ENCODE measurements at regions not wholly inside any gene's neighbourhood (a gene's known extent, or its start where the extent isn't known, plus 50 kb on each side); places are given as distances from the start of the nearest gene placed in this dataset.

DNA sequence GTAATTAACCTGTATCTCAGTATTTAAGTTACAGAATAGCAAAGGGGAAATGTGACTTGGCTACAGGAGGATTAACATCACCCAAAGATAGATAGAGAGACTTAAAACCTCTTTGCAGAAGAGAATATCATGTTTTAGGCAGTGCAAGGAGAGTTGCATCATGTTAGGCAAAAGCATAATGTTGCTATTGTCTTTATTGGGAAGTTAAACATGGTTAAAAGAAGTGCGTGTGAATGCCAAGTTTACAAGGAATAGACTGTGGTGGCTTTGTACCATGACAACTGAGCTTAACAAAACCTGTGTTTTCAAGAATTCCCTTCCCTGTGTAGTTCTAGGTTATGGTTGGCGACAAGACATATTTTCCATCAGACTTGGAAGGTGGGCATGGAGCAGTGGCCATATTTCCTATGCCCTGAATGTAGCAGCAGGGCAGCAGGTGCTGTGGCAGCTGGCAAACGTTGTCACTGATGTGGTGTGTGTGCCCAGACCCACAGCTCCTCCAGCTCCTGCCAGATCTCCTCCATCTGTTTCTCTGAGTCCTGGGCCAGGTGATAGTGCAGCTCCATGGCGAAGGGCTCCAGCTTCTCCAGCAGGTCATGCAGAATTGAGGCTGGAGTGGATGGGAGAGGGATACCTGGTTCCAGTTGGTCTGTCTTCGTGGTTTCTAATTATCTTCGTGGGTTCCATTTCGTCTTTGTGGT lies 163.3 kb downstream of the QRSL1 start:
- no peak for DNase-seq
- Histone ChIP-seq H3K4me3 (no peak overlapping the region), H3K36me3 (ENCODE audit: low read depth, missing control alignments) (no peaks in the 10 kb centered on the region), H3K9me3 (no peaks in the 10 kb centered on the region), H3K27ac (no peak overlapping the region), H3K4me1 (no peaks in the 10 kb centered on the region), H3K27me3 (no peaks in the 10 kb centered on the region)
- 88 to 91% methylated on average over 6 to 7 of the region's 7 CpGs for WGBS, 2 donors
- intact Hi-C loops (cut with DNase I; ENCODE audit: low total_unique reads) = no loop called here
- TF ChIP-seq POLR2A (IDR thresholded peaks at IDR 0.05) = no peak
- TF ChIP-seq, protein P1, sequence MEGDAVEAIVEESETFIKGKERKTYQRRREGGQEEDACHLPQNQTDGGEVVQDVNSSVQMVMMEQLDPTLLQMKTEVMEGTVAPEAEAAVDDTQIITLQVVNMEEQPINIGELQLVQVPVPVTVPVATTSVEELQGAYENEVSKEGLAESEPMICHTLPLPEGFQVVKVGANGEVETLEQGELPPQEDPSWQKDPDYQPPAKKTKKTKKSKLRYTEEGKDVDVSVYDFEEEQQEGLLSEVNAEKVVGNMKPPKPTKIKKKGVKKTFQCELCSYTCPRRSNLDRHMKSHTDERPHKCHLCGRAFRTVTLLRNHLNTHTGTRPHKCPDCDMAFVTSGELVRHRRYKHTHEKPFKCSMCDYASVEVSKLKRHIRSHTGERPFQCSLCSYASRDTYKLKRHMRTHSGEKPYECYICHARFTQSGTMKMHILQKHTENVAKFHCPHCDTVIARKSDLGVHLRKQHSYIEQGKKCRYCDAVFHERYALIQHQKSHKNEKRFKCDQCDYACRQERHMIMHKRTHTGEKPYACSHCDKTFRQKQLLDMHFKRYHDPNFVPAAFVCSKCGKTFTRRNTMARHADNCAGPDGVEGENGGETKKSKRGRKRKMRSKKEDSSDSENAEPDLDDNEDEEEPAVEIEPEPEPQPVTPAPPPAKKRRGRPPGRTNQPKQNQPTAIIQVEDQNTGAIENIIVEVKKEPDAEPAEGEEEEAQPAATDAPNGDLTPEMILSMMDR (IDR thresholded peaks at IDR 0.05) = no peak

DNA sequence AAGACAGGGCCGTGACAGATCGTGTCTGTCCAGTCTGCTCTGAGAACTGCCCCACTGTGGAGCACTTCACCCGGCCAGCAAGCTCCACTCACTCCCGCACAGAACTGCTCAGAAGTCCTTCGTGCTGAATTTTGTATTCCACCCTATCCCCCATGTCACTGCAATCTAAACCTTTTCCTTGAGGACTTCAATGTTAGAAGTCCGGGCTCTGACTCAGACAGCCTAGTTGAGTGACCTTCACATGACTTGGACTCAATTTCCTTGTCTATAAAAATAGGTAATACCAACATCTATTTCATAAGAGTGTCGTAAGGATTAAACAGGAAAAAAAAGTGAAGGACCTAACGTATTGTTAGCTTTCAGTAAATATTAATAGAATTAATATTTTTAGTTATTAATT lies 161.6 kb downstream of the QRSL1 start:
- DNase-seq = no peak
- Histone ChIP-seq H3K27ac (no peak overlapping the region), H3K9me3 (no peaks in the 10 kb centered on the region), H3K4me1 (no peaks in the 10 kb centered on the region), H3K4me3 (no peak overlapping the region), H3K27me3 (no peaks in the 10 kb centered on the region), H3K36me3 (ENCODE audit: low read depth, missing control alignments) (no peaks in the 10 kb centered on the region)
- 89 to 93% methylated on average over 8 of the region's 8 CpGs for WGBS, 2 donors
- intact Hi-C loops (cut with DNase I; ENCODE audit: low total_unique reads) = no loop called here
- TF ChIP-seq, protein P1 (IDR thresholded peaks at IDR 0.05) = no peak
- TF ChIP-seq POLR2A (IDR thresholded peaks at IDR 0.05) = no peak

DNA sequence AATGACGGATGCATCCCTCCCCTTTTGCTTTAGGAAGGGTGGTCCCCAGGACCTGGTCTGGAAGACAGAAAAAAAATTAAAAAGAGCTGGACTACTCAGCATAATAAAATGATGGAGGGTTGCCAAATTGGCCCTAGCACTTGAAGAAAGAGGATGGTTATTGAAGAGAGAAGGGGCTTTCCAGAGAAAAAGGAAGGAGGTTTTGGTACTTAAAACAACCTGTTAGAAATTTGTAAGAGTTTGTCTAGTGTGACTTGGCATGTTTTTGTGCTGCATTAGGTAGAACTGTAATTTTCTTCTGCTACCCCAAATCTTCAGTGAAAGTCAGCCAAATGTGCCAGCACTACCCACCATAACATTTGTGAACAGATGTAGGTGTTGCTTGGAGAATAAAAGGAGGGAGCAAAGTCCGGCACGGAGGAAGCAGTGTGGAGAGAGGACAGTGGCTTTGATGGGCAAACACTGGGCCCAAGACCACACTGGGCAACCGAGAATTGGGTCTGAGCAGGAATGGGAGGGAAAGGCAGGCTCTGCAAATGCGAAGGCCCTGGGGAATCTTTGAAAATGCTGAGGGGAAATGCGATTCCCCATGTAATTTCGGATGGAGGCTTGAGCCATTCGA lies 160.9 kb downstream of the QRSL1 start:
- Histone ChIP-seq H3K27me3 (no peaks in the 10 kb centered on the region), H3K9me3 (no peaks in the 10 kb centered on the region), H3K27ac (no peak overlapping the region), H3K36me3 (ENCODE audit: low read depth, missing control alignments) (no peaks in the 10 kb centered on the region), H3K4me3 (no peak overlapping the region), H3K4me1 (no peaks in the 10 kb centered on the region)
- TF ChIP-seq, protein P1 (IDR thresholded peaks at IDR 0.05) = no peak
- no peak for TF ChIP-seq POLR2A (IDR thresholded peaks at IDR 0.05)
- WGBS, 2 donors = 89 to 93% methylated on average over 8 of the region's 8 CpGs
- DNase-seq = no peak
- intact Hi-C loops (cut with DNase I; ENCODE audit: low total_unique reads) = no loop called here

DNA sequence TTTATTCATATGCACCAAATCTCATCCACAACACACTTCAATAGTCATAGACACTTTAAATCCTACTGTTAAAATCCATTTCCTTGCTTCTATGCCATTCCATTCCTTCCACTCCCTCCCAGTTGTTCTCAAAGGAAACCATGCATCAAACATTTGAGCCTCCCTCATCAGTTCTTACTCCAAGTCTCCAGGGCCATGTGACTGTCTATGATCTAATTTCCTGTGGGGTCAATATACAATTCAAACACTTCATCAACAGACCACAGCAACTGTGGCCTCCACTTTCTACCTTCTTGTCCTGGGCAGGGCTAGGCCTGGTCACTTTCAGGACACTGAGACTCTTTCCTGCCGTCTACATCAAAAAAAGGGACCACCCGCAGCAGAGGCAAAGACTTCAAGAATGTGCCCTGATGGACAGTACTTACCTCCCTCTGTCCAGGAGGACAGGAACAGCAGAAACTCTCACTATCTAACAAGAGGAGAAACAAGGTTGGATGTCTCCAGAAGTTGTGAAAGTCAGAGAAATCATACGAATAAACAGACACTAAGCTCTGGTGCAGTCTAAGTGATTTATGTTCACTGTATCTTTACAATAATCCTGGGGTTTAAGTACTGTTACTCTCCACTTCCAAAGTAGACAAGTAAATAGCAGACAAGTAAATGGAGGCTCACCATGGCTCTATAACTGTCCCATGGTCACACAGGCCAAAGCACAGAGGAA lies 160.2 kb downstream of the QRSL1 start:
- H3K27ac ChIP-seq = no peak overlapping the region
- no peaks in the 10 kb centered on the region for H3K36me3 ChIP-seq (ENCODE audit: low read depth, missing control alignments)
- H3K9me3 ChIP-seq = no peaks in the 10 kb centered on the region
- intact Hi-C loops (cut with DNase I; ENCODE audit: low total_unique reads) = no loop called here
- no peak for DNase-seq
- no peak overlapping the region for H3K4me3 ChIP-seq
- 79 to 85% methylated on average over 3 of the region's 3 CpGs for WGBS, 2 donors
- TF ChIP-seq, protein P1 (IDR thresholded peaks at IDR 0.05) = no peak
- no peak for TF ChIP-seq POLR2A (IDR thresholded peaks at IDR 0.05)
- H3K27me3 ChIP-seq = no peaks in the 10 kb centered on the region
- no peaks in the 10 kb centered on the region for H3K4me1 ChIP-seq

All from testis (tissue), 2 donors.